NAMALWA (cell line): ENCODE measurements at regions not wholly inside any gene's neighbourhood (a gene's known extent, or its start where the extent isn't known, plus 50 kb on each side); places are given as distances from the start of the nearest gene placed in this dataset.
A peak's percentile ranks its signal among the peaks of the same experiment; 100 is the strongest.
"Not testable (repeated sequence)": the region's sequence is repeated elsewhere in the genome, so short reads cannot be mapped to it uniquely, and the experiment has no call there.

Experiments
- DNase-seq: peaks from one replicate; pipeline ENCODE4 v3.0.0-alpha.2; 2015; ENCODE audit warnings: low spot score

- DNase-seq, result not testable (repeated sequence)
These were observed 1289.6 kb upstream of the SLC39A10 start for GRCh38 chr2:194367390-194367789.

GRCh38 chr2:194363878-194364277, 1293.1 kb upstream of the SLC39A10 start:
- DNase-seq, result no peak

GRCh38 chr2:194363295-194363694, 1293.7 kb upstream of the SLC39A10 start:
- DNase-seq, result no peak

GRCh38 chr2:194352505-194352904, 1304.5 kb upstream of the SLC39A10 start:
- no peak for DNase-seq

- DNase-seq, result no peak
These were observed 1310.8 kb upstream of the SLC39A10 start for GRCh38 chr2:194346193-194346592.

- DNase-seq, result no peak
These were observed 1311.7 kb upstream of the SLC39A10 start for GRCh38 chr2:194345347-194345746.

- DNase-seq, result no peak
These were observed 1313.9 kb upstream of the SLC39A10 start for GRCh38 chr2:194343167-194343566.

- DNase-seq, result no peak
These were observed 1324.1 kb upstream of the SLC39A10 start for GRCh38 chr2:194332799-194333490.

GRCh38 chr2:194328456-194328855, 1328.6 kb upstream of the SLC39A10 start:
- no peak for DNase-seq

- DNase-seq, result no peak
These were observed 1329.7 kb upstream of the SLC39A10 start for GRCh38 chr2:194327196-194327888.

- DNase-seq, result no peak
These were observed 1333.3 kb upstream of the SLC39A10 start for GRCh38 chr2:194323740-194324139.

- DNase-seq, result no peak
These were observed 1336.5 kb upstream of the SLC39A10 start for GRCh38 chr2:194320520-194320919.

- DNase-seq, result peak; percentile 22
These were observed 1337.6 kb upstream of the SLC39A10 start for GRCh38 chr2:194319222-194319992.

GRCh38 chr2:194314042-194314441, 1343.0 kb upstream of the SLC39A10 start:
- DNase-seq, result no peak

GRCh38 chr2:194304191-194304590, 1352.8 kb upstream of the SLC39A10 start:
- DNase-seq, result no peak

- no peak for DNase-seq
These were observed 1355.1 kb upstream of the SLC39A10 start for GRCh38 chr2:194301946-194302345.

- no peak for DNase-seq
These were observed 1362.9 kb upstream of the SLC39A10 start for GRCh38 chr2:194294156-194294555.

- DNase-seq, result no peak
These were observed 1365.9 kb upstream of the SLC39A10 start for GRCh38 chr2:194291104-194291503.

- no peak for DNase-seq
These were observed 1367.2 kb upstream of the SLC39A10 start for GRCh38 chr2:194289712-194290346.

- DNase-seq, result not testable (repeated sequence)
These were observed 1380.4 kb upstream of the SLC39A10 start for GRCh38 chr2:194276667-194277066.

GRCh38 chr2:194271293-194271961, 1385.6 kb upstream of the SLC39A10 start:
- DNase-seq, result no peak

- DNase-seq, result no peak
These were observed 1386.4 kb upstream of the SLC39A10 start for GRCh38 chr2:194270648-194271047.
